ENCODE measurements at regions not wholly inside any gene's neighbourhood (a gene's known extent, or its start where the extent isn't known, plus 50 kb on each side); places are given as distances from the start of the nearest gene placed in this dataset.

- no peak for DNase-seq (ENCODE audit: low spot score)
These were observed 318.6 kb upstream of the CD180 start for GRCh38 chr5:67515020-67515689.

- DNase-seq (ENCODE audit: low spot score): no peak
These were observed 316.2 kb upstream of the CD180 start for GRCh38 chr5:67512758-67513157.

DNA sequence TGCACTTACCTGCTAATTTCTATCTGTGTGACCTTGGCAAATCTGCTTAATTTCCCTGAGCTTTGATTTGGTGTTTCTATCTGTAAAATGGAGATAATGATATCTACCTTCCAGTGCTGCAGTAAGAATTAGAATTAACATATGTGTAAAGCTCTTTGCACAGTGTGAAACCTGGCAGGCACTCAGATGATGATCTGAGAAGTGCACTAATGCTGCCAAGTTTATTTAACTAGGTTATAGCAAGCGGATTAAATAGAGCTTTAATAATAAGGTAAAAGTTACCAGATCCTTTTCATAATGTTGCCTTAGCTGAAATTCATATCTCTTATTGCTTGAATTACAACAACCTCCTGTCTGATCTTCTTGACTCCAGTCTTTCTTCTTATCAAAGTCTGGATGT, 315.3 kb upstream of the CD180 start:
- no peak for DNase-seq (ENCODE audit: low spot score)

GRCh38 chr5:67510204-67510603, 313.6 kb upstream of the CD180 start:
- no peak for DNase-seq (ENCODE audit: low spot score)

DNA sequence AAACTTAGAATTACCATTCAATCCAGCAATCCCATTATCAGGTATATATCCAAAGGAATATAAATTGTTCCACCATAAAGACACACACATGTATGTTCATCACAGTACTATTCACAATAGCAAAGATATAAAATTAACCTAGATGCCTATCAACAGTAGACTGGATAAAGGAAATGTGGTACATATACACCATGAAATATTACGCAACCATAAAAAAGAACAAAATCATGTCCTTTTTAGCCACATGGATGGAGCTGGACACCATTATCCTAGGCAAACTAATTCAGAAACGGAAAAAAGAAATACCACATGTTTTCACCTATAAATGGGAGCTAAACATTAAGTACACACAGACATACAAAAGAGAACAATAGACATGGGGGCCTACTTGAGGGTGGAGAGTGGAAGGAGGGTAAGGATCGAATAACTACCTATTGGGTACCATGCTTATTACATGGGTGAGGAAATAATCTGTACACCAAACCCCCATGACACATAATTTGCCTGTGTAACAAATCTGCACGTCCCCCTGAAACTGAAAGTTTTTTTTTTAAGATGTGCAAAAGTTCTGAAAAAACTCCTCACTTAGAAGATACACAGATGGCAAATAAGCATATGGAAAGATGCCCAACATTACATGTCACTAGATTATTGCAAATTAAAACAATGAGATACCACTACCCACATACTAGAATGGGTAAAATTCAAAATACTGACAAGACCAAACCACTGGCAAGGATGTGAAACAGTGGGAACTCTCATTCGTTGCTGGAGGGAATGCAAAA, 313.0 kb upstream of the CD180 start:
- no peak for DNase-seq (ENCODE audit: low spot score)

DNA sequence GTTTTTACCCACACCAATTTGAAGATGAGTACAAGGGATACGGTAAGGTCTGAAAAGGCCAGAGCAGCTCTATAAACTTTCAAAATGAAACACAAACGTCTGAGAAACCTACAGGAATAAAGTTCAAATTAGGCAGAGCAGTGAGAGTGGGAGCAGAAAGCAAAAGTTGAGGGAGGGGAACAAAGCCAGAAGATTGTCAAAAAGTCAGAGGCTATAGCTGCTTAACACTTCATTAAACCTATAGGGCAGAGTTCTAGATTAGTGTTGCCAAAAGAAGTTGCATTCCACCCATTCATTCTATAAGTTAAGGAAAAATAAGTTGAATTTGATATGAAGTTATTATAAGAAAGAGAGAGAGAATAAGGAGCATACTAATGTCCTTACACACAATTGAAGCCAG, 309.6 kb upstream of the CD180 start:
- DNase-seq (ENCODE audit: low spot score): no peak

DNA sequence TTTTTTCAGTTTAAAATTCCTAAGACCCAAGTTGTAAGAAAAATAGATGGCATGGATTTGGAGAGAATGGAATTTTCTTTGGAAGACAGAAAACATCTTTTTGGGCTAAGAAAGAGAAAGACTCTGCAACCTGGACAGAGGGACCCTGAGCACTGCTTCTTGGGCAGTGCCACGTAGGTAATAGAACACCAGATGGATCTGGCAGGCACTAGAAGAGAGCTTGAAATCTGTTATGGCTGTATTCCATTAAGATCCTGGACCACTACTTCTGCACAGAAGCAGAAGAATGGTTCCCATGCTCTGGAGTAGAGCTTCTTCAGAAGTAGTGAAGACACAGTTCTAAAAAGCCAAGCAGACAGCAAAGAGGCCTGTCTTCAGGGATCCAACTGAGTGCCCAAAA, 306.4 kb upstream of the CD180 start:
- DNase-seq (ENCODE audit: low spot score): no peak

DNA sequence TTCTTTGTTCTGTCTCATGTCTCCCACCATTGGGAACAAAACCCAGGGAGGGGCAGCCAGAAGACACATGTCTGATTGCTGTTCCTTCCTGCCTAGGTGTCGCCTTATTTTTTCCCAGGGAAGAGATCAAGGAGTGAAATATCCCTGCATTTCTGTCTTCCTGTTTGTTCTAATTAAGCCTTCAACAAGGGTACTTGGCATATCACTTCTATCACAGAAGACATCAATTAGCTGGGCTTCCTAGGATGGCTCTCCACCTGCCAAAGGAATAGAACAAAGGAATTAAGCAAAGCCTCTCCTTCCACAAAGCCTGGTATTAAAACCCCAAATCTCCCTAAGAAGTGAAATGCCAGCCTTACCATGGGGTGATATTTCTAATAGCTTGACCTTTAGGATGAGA, 299.5 kb upstream of the CD180 start:
- no peak for DNase-seq (ENCODE audit: low spot score)

- peak; percentile 19 for DNase-seq (ENCODE audit: low spot score)
These were observed 298.5 kb upstream of the CD180 start for GRCh38 chr5:67495072-67495471.

DNA sequence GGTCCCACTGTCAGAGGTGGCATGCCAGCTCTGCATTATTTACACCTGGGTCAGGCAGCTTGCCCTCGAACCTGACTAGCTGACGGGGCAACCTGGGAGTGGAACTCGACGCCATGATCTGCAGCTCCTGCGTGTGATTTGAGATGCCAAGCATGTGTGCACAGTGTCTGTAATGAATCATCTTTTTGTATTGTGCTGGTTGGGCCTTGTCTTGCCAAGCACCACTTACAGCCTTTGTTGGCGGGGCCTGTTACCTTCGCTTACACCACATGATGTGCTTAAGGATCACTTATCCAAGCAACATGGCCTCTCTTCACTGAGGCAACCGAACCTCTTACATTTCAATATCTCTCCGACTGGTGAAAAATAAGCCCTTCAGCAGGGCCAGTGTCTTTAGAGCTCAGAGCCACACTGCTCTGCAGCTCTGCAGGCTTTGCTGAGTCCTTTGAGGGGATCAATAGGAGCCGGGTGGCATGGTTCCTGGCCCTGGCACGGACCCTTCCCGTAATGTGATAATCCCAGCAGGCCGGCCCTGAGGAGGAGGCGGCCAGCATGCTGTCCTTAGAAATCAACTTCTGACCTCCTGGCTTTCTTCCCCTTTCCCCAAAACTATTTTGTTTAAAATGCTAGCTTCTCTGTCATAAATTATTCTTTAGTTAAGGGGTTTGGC, 297.7 kb upstream of the CD180 start:
- peak; percentile 54 for DNase-seq (ENCODE audit: low spot score)

DNA sequence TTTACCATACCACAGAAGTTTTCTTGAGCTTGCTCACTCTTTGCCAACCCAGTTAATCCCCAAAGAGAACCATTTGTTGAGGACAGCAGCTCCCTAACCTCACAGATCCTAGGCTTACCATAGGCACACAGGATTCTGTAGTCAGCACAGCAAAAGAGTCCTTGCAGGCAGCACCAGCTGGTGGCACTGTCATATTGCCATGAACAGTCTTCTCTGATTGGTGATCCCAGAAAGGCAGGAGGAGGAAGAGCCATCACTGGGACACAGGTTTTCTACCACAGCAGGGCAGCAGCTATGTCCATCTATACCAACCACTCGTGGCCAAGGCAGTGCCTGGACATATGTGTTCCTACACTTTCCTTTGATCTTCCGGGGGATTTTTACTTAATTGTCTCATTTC, 297.1 kb upstream of the CD180 start:
- peak; percentile 90 for DNase-seq (ENCODE audit: low spot score)

GRCh38 chr5:67490543-67491321, 294.1 kb upstream of the CD180 start:
- DNase-seq (ENCODE audit: low spot score): no peak

GRCh38 chr5:67488885-67489284, 292.3 kb upstream of the CD180 start:
- DNase-seq (ENCODE audit: low spot score): no peak

DNA sequence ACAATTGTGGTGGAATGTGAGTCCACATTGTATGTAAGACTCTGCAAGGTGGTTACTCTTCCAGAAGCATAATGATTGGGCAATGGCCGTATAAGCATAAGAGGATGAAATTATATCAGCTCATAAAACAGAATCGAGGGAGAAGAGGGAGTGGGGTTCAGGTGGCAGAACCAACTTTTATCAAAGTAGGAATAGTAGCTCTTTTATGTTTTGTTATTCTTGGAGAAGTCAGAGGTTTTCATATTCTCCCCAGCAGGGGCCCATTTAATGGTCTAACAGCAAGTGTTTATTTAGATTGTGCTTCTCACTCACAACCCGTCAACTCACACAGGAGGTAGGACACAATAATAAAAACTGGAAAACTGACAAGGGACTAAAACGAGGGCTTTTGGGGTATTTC, 291.3 kb upstream of the CD180 start:
- DNase-seq (ENCODE audit: low spot score): no peak

- no peak for DNase-seq (ENCODE audit: low spot score)
These were observed 286.9 kb upstream of the CD180 start for GRCh38 chr5:67483453-67484030.

DNA sequence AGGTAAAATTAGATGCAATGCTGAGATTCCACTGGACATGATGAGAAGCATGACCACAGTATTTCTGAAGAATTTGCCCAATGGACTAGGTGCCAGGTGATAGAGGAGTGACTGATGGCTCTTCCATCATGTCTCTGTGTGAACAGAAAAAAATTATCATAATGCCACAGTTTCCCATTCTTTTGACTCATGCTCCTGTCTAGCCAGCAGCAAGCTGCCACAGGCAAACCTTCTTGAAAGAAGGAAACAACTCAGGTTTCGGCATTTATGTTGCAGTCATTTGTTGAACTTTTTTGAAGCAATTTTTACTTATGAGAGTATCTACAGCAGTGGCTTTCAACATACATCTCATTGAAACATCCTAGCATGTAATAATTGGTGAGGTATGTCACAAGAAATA, 284.8 kb upstream of the CD180 start:
- DNase-seq (ENCODE audit: low spot score): no peak

DNA sequence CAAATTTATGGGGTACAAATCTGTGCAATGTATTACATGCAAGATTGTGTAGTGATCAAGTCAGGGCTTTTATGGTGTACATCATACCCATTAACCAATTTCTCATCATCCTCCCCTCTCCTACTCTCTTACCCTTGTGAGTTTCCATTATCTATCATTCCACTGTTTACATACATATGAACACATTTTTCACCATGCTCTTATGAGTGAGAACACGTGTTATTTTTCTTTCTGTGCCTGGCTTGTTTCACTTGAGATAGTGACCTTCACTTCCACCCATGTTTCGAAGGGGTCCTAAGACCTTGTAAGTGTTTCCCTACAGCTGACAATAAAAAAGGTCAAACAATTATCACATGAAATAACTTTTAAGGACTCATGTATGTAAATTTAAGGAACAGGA, 281.7 kb upstream of the CD180 start:
- no peak for DNase-seq (ENCODE audit: low spot score)

DNA sequence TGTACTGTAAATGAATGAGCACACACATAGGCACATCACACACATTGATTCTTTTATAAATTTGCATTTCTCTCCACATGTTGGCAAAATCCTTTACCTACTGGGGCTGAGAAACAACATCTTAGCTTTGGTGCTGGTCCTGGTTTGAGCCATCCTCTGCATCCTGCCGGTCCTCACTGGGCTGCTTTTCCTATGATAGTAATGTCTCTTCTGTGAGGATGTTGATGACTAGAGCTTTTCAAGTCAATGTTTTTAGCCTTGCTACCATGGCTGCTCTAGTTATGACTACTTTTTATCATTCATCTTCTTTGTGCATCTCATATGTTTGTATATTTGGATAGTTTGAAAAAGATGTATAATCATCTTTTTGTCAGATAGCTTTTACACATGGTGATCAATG, 280.4 kb upstream of the CD180 start:
- no peak for DNase-seq (ENCODE audit: low spot score)

- DNase-seq (ENCODE audit: low spot score): no peak
These were observed 279.9 kb upstream of the CD180 start for GRCh38 chr5:67476531-67476930.

DNA sequence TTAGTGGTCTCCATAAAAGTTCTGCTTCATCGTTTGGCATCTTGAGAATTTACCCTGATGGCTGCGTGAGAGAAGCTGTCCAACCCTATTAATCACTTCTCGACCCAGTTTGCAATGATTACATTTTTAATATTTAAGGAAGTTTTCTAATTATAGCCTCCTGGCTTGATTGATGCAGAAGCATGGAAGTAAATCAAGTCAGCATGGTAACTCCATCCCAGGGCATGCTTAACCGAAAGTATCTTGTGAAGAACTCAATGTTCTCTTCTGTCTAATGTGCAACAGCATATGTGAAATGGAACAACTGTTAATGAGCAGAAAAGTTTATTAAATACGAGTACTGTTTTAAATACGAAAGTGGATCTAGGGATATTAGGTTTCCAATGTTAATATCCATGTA, 278.9 kb upstream of the CD180 start:
- DNase-seq (ENCODE audit: low spot score): no peak

GRCh38 chr5:67474597-67475238, 278.1 kb upstream of the CD180 start:
- DNase-seq (ENCODE audit: low spot score): no peak

DNA sequence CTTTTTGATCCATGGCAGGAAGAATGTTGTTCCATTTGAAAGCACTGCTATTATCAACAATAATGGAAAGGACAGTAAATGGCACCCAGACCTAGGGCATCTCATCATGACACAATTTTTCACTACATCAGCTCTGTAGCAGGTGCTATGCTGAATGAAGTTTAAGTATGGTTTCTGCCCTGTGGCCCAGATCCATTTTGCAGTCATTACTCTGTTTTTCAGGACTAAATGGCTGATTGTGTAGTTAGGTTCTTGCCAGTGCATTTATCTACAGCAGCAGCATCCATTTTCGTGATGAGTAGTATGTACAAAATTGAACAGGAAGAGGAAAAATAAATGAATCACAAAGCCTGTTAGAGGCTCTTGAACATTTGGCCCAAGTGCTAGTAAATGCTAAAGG, 270.5 kb upstream of the CD180 start:
- no peak for DNase-seq (ENCODE audit: low spot score)

Data from Ammon's horn (tissue), 1 donor.